Epithelial cell of prostate (primary cell): ENCODE measurements at regions not wholly inside any gene's neighbourhood (a gene's known extent, or its start where the extent isn't known, plus 50 kb on each side); places are given as distances from the start of the nearest gene placed in this dataset.

Source experiments
- DNase-seq: peaks from one replicate; pipeline ENCODE4 v3.0.0-alpha.2; 2011; ENCODE audit warnings: low read depth, low spot score
- H3K27ac ChIP-seq: fragments of 450-650 bp; 2 replicates; pipeline ENCODE4 v1.5.1; 2017; ENCODE audit warnings: mild to moderate bottlenecking

DNA sequence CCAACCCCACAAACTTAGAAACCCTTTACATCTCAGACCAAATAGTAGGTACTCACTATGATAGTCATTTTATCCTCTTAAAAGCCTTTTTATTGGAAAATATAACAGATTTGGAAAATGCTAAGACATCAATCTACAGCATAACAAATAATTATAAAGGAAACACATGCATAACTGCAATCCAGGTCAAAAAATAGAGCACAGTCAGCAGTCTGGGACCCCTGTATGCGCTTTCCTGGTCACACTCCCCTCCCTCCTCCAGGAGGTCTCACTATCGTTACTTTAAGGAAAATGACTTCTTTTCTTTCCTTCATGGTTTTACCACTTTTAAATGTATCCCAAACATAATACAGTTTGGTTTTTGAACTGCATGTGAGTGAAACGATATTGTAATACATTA lies 90.5 kb upstream of the CCDC150 start:
- no peak overlapping the region for H3K27ac ChIP-seq
- no peak for DNase-seq

DNA sequence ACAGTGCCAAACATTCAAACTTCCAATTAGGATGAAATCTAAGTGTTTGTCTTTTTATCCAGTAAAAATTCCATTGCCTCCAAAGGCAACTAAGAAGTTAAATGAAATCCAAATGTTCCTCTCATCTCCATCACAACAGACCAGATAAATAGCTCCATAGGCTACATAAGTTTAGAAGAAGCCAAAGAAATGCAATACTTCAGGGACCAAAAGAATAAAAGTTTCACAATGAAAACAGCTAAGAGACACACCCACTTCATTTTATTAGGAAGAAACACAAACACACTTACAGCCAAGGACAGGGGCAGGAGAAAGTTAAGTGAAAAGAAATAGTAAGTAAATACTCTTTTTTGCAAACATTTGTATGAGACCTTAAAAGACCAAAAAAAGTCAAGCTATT lies 88.5 kb upstream of the CCDC150 start:
- DNase-seq: no peak
- H3K27ac ChIP-seq: no peak overlapping the region

DNA sequence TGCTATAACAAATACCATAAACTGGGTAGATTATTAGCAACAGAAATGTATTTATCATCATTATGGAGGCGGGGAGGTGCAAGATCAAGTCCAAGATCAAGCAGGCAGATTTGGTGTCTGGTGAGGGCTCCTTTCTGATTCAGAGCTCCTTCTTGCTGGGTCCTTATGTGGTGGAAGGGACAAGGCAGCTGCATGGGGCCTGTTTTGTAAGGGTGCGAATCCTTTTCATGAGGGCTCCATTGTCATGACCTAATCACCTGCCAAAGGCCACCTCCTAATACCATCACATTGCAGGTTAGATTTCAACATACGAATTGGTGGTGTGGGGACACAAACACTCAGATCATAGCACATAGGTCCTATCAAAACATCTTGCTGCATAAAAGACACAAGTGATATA lies 84.4 kb upstream of the CCDC150 start:
- no peak for DNase-seq
- no peak overlapping the region for H3K27ac ChIP-seq

DNA sequence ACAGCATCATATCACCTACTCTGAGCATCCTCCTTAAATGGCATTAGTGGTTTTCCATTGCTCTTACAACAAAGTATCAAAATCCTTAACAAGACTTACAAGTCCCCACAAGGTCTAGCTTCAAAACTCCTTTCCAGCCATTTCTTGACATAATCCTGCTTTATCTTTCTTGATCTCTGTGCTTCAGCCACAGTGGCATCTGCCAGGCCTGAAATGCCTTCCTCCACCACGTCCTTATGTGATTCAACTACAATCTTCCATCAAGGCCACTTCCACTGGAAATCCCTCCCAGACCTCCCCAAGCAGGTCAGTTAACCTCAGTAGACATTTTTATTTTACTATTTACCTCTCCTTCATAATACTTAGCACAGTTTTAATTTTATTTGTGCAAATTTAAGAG lies 83.8 kb upstream of the CCDC150 start:
- no peak overlapping the region for H3K27ac ChIP-seq
- no peak for DNase-seq

DNA sequence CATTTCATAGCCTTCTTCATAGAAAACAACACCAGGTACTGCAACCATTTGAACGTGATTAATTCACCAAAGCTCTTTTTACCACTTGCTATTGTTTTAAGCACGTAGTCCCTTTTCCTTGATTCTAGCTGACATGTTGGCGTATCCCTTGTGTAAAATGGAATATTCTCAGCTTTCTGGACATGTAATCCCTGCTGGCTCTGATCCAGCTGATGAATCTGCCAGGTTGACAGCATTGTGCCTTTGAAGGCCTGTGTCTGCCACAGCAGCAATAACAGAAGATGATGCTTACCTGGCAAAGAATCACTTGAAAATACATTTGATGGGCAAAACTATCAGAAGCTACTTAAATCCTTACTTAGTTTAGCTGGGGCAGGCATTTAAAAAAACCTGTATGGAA lies 81.0 kb upstream of the CCDC150 start:
- H3K27ac ChIP-seq: no peak overlapping the region
- DNase-seq: no peak

DNA sequence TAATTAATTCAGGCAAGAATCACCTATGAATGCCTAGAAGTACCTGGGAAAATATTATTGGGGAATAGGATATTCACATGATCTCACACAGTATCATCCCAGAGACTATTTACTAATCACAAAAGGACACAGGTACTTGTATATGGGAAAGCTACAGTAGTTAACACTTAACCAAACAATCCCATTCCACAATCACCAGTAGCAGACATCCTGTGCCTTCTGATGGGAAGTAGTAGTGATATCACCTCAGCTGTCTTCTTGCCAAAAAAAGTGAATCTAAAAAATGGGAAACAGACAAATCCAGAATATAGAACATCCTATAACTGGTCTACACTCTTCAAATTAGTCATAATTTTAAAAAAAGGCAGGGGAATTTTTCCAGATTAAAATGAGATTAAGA lies 75.6 kb upstream of the CCDC150 start:
- H3K27ac ChIP-seq: no peak overlapping the region
- no peak for DNase-seq

DNA sequence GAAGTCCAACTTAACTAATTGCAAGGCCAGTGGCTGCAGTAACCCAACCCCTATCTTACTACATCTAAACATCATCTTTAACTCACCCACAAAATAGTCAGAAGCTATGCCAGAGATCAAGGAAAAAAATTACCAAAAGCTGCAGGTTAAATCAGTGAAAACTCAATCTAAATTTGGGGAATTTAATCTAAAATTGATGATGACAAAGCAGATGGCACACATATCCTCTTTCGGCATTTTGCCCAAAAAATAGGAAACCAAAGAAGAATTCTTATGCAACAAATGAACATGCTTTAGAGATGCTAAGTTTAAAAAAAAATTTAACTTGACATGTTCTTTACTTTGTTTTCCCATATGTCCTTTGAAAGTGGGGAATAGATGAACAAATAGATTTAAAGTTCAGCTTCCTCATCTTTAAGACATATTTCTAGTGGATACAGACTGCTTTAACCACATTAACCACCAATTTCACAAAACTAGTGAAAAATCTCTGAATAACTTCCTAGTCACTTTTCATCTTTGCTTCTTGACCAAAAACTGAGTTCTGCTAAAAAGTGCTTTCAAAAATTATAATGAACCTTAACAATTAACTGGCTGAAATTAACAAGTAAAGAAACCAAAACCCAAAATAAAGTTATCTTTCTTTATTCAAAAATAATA lies 74.3 kb upstream of the CCDC150 start:
- no peak overlapping the region for H3K27ac ChIP-seq
- no peak for DNase-seq

DNA sequence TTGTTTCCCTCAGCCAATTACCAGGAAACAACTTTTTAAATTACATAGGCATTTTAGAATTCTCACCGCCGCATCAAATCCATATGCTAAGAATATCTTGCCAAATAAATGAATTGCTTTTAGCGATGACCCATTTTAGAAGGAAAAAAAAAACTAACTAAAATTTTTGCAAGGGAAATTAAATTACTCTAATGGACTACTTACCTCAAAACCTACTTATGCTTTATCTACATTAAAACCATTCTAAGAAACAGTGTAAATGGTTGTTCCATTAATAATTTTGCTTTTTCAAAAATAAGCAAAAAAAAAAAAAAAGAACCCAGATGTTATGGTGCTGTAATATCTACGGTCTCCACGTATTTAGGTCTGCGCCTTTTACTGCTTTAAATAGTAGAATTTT lies 73.5 kb upstream of the CCDC150 start:
- no peak overlapping the region for H3K27ac ChIP-seq
- no peak for DNase-seq

DNA sequence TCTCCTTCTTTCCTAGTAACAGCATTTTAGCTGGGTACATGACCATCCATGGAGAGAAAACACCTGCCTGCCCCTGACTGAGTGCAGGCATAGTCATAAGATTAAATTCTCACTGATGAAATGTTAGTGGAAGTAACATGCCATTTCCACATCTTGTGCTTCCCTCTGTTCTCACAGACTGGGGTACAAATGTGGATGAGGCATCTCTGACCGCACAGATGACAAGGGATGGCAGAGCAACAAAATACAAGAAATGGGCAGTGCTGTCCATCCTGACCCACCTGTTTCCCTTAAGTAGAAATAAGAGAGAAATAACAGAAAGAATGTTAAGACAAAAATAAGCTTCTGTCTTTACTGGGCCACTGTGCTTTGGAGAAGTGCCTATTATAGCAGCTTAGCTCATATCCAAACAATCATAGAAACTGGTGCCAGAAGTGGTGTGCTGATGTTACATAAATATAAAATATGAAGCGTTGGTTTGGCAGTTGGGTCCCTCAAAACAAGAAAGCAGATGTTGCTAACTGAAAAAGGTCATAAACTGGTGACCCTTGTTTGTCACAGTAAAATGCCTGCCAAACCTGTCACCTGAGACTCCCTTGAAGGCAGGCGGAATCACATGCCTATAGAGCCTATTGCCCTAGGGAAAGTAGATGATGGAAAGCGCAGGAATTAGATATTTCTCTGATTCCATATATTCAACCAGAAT lies 72.4 kb upstream of the CCDC150 start:
- no peak for DNase-seq
- no peak overlapping the region for H3K27ac ChIP-seq

DNA sequence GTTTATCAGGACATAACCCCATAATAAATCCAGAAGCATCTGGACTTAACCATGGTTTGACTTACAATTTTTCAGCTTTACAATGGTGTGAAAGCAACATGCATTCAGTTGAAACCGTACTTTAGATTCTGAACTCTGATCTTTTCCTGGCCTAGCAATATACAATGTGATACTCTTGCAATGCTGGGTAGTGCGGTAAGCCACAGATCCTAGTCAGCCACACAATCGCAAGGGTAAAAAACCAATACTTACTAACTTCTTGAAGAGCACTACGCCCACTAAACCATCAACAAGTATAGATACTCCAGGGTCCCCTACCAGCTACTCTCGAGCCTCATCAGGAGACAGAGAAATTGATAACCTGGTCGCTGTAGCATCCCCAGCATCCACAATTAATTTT lies 71.0 kb upstream of the CCDC150 start:
- DNase-seq: no peak
- no peak overlapping the region for H3K27ac ChIP-seq

DNA sequence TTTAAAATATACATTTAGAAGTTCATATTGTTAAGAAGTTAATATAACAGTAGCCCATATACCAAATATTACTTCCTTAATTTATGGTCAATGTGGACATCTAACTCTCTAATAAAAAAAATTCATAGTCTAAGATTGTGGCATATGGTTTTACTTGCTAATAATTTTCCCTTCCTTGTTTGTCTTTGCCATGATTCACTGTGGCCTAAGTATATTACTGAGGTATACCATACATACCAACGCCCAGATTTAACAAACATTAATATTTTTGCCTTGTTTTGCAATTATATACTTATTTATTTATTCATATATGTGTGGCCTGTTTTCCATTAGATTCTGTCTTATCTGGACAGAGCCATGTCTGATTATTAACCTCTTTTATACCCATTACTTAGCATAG lies 54.6 kb upstream of the CCDC150 start:
- DNase-seq: no peak
- H3K27ac ChIP-seq: no peak overlapping the region

DNA sequence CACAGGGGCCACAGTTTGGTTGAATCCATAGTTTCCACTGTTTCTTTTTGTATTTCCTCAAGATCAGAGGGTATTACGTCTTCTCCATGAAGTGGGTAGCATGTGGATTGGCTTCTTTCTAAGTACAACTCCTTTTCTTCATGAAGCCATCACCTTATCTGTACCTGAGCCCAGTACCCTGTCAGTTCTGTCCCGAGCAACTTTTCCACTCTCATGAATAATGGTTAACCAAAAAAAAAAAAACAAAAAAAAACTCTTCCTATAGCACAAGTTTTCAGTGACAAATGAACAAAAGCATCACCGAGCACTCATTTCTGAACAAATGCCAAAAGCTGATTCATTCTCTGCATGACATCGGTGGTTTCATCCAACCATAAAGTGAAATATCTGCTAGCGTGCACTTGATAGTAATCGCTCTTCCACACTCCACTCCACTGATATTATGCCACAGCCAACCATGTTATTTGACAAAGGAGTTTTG lies 53.0 kb upstream of the CCDC150 start:
- H3K27ac ChIP-seq: no peak overlapping the region
- DNase-seq: peak; percentile 20

DNA sequence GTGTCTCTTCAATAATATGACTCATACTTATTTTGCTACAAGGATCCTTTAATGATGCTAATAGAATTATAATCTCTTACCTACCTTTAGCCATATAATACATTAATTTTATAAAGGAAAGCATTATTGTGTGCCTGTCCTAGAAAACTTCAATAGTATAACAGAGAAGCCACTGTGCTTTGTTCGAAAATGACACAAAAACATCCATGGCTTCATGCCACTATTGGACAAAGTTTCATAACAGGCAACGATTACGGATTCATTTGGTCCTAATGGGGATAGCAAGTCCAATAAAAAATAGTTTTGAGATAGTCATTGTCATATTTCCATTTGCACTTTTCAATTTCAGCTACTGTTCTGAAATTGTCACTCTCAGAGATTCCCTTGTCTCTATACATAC lies 52.5 kb upstream of the CCDC150 start:
- no peak overlapping the region for H3K27ac ChIP-seq
- DNase-seq: no peak

DNA sequence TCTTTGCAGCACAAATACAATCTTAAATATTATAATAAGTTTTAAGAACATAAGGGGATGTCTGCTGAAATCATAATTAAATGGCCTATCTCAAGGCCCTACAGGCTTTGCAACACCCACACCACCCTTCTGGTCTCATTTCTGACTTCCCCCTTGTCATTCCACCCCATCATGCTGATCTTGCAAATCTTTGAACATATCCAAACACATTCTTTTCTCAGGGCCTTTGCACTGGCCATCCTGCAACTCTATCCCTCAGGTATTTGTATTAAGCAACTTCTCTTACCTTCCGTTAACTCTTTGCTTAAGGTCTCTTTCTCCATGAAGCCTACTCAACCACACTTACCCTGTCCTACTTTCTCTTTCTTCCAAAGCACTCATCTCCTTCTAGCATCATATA lies 51.8 kb upstream of the CCDC150 start:
- DNase-seq: no peak
- H3K27ac ChIP-seq: no peak overlapping the region

DNA sequence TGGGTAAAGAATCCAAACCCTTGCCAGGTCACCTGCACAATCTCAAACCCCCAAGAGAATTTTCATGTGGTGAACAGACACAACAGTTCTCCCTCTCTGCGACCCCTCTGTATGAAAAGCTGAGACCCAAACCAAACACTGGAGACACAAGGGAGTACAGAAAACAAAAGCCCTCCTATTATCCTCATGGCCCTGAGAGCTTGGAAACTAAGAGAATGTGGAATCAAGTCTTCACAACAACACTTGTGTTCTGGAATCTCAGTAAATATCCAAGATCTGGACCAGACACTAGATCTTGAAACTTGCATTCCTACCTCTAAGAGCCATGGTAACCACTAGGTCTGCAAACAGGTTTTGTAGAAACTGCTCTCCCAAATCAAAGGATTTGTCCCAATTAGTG lies 50.1 kb upstream of the CCDC150 start:
- no peak overlapping the region for H3K27ac ChIP-seq
- DNase-seq: no peak
